KBM-7 (cell line): ENCODE measurements at regions not wholly inside any gene's neighbourhood (a gene's known extent, or its start where the extent isn't known, plus 50 kb on each side); places are given as distances from the start of the nearest gene placed in this dataset.

Experiments
- DNase-seq: peaks from one replicate; pipeline ENCODE4 v3.0.0-alpha.2; 2015
- in situ Hi-C: fragments of 300-500 bp; cut with MboI; formaldehyde crosslinking; loops from 2 replicates; pipeline ENCODE4 v1.14.3; 2020; ENCODE audit warnings: low sequenced_read_pairs, low pct_unique_long_range_greater_than_20kb, mixed read lengths

DNA sequence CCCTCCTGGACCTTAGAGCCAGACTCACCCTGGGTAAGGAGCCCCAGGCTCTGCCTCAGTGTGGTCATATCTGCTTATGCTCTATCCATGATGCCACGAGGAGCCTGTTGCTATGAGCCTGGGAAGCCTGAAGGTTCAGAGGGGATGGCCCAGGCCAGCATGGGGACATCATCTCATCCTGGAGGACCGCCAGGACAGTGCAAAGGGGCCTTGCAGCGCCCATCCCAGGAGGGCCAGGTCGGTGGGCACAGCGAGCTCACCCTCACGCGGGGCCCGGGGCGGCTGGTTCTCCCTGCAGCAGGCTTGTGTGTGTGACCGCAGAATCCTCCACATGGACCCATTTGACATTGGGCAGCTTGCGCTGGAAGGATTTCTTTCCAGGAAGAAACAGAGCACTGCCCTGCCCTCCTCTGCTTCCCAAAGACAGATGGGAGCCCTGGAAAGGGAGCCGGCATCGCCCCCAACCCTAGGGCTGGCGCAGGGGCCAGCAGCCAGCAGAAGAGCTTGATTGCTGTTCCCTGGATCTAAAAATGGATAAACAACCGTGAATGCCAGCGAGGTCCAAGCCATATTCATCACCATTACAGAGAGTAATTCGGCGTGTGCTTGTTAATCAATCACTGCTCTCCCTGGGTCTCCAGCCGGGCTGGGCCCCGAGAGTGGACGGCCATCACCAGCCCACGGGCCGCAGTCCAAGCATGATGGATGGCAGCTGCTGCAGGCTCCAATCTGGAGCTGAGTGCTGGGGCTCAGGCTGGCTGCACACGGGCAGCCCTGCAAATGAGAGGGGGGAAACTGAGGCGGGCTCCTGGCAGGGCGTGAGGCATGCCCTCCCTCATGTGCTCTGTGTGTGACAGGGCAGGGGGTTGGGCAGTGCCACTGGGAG lies 739.7 kb downstream of the BRD1 start:
- in situ Hi-C loops: no loop called here
- no peak for DNase-seq

DNA sequence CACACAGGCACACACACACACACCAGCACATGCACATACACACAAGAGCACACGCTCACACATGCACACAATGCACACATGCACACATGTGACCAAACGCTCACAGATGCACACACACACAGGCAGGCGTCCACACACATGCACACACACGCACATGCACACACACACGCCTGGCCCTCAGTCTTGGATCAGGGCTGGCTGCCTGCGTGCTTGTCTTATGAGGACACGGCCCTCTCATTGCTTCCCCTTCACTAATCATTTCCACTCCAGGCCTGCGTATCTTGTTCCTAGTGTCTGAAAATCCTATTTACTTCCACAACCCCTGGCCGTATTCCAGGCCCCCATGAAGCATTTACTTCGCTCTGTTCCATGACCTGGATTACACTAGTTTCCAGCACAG lies 740.5 kb downstream of the BRD1 start:
- in situ Hi-C loops: no loop called here
- DNase-seq: no peak

DNA sequence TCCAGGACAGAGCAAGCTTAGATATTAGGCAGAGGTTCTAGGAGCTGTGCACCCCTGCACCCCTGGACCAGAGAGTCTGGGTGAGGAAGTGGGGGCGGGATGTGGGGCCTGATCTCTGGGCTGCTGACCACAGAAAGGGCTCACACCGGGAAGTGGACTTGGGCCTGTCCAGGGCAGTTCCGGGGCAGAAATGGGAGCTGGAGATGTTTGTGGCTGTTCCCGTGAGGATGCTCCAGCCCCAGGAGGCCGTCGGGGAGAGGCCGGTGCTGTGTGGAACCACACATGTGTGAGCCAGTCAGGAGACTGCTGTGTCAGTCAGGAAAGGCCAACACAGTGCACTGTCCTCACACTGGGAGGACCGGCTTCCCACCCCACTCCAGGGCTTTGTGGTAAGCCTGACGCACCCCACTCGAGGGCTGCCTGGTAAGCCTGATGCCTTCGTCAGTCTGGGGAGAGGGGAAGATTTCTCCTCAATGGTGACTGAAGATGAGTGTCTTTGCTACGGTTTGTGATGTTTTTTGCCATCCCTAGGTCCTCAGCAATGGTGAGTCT lies 741.0 kb downstream of the BRD1 start:
- DNase-seq: no peak
- in situ Hi-C loops: no loop called here

DNA sequence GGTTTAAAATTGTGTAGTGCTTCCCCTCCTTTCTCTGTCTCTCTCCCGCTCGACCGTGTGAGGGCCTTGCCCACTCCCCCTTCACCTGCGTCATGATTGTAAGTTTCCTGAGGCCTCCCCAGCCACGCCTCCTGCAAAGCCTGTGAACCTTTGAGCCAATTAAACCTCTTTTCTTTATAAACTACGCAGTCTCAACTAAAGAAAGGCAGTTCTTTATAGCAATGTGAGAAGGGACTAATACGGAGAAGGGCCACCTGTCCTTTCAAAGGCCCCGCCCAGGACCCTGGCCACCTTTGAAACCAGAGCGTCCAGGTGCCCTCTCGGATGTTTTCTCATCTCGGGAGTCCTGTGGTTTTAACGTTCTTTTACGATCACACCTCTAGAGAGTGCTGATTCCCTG lies 741.5 kb downstream of the BRD1 start:
- no peak for DNase-seq
- in situ Hi-C loops: no loop called here

DNA sequence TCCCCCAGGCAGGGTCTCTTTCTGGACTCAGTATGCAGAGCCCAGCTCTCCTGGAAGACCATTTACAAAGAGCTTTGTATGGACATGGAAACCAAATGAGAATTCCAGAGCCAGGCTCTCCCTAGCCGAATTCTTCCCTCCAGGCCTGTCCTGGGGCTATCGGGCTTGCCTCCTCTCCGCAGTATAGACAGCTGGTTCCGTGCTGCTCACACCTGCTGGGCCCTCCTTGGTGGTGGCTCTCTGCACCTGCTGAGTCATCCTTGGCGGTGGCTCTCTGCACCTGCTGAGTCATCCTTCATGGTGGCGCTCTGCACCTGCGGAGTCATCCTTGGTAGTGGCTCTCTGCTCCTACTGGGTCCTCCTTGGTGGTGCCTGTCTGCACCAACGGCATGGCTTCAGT lies 743.5 kb downstream of the BRD1 start:
- DNase-seq: no peak
- in situ Hi-C loops: no loop called here

DNA sequence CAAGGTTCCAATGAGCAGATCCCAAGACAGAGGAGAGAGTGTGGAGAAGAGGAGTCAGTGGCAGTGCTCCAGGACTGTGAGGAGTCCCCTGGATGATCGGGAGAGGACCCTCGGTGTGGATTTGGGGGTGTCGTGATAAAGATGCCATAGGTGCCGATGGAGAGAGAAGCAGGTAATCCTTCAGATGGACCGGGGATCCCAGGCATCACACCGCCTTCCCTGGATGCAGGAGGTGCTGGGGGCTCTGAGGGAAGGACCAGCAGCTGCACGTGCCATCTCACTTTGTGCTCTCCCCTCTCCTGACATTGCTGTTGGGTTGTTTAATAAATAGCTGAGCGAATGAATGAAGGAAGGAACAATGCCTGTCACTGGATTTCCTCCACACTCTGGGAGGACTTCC lies 744.1 kb downstream of the BRD1 start:
- in situ Hi-C loops: no loop called here
- DNase-seq: no peak

DNA sequence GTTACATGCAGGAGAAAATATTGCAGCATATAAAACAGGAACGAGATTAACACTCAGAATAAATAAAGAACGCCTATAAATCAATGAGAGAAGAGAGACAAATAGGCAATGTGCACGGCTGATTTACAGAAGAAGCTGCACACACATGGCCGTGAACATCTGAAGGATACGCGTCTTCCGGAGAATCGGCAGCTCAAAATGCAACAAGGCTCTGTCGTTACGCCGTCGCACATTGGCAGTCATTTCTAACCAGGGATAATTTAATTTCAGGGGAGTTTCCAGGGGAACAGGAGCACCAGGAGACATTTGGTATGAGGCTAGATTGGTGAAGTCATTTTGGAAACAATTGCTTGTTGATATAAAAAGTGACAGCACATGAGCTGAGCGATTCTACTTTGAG lies 745.2 kb downstream of the BRD1 start:
- in situ Hi-C loops: no loop called here
- no peak for DNase-seq

DNA sequence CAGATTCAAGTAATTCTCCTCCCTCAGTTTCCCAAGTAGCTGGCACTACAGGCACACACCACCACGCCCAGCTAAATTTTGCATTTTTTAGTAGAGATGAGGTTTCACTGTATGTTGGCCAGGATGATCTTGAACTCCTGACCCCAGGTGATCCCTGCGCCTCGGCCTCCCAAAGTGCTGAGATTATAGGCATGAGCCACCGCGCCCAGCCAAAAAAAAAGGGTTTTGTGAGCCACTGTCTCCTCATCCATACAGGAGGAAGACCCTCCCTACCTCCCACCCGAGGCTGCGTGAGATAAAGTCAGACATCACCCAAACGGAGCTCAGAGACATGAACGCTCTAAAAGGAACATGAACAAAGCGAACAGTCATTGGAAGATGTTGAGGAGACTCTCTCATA lies 745.7 kb downstream of the BRD1 start:
- in situ Hi-C loops: no loop called here
- DNase-seq: no peak

DNA sequence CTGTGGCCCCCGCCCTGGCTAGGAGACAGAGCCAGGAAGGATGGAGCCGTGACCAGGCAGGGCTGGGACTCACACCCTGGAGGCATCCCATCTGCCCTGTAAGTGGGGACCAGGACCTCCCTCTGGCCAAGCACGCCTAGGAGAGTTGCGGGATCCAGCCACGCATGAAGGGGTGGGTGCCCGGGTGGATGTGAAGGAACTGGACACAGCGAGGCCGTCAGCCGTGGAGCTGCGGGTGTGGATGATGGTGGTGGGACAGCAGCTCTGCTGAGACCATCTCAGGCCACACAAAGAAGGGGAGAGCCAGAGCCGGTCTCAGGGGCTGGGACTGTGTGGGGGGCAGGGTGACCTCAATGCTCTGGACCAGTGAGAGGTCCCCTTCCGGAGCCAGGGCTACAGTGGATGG lies 746.4 kb downstream of the BRD1 start:
- no peak for DNase-seq
- in situ Hi-C loops: no loop called here

DNA sequence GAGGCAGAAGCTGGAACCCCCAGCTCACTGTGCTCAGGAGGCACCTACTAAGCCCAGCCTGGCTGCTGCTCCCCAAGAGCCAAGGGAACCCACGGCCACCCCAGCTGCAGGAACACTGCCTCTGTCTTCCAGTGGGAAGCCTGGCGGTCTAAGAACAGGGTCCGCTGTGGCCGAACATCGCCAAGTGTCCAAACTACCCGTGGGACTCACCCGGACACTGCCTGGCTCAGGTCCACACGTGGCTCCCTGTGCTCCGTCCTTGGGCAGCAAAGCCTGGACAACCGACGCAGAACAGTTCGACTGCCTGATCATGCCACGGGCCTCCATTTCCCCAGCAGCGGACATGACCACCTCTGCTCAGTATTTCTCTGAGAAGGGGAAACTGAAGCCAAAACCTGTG lies 747.0 kb downstream of the BRD1 start:
- in situ Hi-C loops: no loop called here
- no peak for DNase-seq

DNA sequence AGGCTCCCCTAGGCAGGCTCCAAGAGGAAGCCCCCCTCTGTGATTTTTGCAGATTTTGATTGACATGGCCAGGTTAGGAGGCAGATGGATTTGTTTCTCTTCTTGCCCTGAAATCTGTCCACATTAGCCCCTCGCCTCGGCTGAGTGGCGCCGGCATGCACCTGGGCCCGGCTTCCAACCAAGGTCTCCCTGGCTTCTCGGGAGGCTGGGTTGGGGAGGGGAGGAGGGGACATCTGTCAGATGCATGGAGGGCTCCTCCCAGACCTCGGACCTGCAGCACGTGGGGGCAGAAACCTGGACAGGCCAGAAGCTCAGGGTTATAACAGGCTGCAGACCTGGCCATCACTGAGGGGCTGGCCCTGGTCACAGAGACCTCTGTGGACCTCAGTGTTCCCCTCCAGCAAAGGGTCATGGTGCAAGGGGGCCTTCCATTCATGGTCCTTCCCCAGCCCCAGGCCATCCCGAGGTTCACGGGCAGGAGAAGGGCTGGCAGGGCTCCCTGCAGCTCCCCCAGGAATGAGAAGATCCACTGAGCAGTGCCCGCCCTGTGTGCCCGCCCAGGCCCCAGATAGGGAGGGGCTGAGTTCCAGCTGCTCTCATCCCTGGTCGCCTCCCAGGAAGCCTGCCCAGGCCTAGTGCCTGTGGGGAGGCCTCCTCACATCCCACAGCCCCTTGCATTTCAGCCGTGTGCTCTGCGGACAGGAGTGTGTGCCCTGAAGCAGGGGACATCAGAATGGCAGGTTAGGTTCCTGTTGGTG lies 747.8 kb downstream of the BRD1 start:
- in situ Hi-C loops: no loop called here
- DNase-seq: no peak

DNA sequence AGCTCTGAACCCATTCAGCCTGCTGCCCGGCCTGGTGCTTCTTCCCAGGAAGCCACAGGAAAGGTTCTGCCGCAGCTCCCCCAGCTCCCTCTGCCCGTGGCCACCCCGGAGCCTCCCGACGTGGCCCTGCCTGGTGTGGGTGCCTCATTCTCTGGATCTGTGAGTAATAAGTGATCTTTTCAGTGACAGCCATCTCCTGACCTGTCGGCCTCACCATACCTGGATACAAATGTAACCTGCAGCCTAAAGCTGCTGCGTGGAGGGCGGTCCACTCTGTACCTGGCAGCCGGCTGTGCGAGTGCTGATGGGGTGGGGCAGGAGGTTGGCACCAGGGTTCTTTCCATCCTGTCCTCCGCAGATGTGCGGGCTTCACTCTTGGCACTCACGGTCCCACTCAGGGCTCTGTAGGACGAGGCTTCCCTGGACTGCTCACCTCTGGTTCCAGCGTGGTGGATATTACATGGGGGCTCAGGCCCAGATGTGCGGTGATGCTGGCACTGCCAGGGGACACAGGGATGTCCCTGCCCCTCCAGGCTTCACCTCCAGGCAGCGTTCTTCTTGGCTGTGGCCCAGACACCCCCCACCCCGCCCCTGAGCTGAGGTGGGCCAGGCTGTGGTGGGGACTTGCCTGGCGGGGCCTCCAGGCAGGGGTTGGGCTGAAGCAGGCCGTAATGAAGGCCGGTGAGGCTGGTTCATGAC lies 748.5 kb downstream of the BRD1 start:
- in situ Hi-C loops: no loop called here
- no peak for DNase-seq

DNA sequence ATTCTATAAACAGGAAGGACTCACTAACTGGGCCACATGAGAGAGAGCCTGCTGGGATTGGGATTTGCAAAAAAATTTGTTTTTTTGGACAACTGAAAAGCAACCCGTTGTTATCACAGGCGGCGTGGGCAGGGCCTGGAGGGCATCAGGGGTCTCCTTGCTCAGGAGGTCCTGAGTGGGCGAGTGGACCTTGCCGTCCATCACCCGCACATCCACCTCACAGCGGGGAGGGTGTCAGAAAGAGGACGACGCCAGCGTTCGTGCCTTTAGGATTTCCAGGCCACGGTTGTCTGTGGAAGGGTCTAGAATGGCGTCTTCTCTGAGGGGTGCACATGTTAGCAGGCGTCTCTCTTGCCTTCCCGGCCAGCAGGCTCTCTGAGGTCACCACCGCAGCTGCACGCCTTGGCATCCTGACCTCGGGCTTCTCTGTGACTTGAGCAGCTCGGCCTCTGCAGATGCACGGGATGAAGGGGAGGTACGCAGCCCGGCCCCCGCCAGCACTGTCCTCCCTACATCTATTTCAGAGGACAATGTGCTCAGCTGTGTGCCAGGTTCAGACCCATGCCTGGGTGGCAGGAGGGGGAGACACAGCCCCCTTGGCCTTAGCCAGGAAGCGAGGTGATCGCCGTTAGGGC lies 749.5 kb downstream of the BRD1 start:
- no peak for DNase-seq
- in situ Hi-C loops: no loop called here

DNA sequence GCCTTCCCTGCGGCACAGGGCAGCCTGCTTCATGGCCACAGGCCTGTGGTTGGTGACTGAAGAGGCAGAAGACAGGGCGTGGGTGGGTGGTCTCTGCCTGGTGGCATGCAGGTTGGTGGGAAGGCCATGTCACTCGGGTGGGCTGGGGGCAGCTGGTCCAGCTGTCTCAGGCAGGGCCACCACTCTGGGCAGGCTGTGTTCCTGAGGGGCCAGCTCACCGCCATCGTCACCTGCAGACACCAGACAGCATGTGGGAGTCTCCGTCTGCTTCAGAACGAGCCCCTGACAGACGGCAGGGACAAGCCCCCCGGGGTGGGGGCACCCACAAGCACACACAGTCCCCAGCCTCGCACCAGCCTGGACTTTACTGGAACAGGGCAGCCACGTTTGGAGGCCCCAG lies 750.1 kb downstream of the BRD1 start:
- no peak for DNase-seq
- in situ Hi-C loops: no loop called here

DNA sequence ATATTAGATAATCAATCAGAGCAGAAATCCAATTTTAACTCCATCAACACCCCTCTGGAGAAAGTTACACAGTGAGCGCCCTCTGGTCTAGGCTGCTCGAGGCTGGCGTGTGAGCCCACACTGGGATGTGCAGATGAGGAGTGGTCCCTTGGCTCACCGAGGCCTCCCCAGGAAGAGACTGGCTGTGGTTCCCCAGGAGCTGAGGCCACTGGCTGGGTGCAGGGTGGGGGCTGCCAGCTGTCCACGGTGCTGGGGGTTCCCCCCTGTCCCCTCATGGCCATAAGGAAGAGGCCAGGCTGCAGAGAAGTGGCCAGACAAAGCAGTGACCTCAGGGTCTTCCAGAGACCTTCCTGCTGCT lies 750.7 kb downstream of the BRD1 start:
- in situ Hi-C loops: no loop called here
- no peak for DNase-seq

DNA sequence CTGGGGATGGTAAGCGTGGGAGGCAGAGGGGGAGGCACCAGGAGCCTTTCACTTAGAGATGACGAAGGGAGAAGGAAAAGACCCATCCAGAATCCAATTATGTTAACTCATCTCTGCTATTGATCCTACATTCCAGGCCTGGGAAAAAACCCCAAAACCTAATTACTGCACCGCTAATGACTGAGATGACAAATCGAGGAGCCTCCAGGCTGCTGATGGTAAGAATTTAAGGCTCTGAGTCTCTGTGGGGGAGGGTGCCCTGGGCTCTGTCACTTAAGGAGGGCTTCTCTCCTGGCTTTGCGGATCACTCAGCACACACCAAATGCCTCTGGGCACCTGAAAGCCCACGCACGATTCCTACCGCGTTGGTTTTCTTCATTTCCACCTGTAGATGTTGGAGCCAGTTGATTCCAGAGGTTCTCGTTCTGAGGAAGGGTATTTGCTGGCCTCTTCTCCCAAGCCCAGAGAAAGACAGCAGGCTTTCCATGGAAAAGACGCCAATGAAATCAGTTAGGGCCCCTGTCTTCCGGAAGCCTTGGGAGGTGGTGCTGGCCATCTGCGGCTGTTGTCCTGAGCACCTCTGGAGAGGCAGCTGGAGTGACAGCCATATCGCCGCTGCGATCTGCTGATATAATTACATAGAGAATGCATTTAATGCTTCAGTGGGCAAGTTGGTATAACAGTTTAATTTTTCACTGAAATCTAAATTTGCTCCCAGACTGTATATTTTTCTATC lies 751.2 kb downstream of the BRD1 start:
- in situ Hi-C loops: no loop called here
- DNase-seq: no peak

DNA sequence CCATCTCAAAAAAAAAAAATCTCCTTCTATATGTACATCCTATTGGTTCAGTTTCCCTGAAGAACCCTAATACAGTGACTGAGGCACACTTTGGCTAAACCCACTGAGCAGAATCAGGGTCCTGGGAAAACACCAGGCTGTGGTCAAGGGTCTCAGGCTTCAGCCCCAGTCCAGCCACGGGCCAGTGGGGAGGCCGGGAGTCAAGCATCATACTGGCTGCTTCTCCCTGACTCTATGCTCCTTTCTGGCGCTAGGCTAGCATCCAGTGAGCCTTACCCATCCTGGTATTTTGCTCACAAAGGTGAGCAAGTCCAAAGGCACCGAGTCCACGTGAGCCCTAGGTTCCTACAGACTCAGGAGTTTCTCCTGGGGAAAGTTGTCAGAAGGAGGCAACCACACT lies 752.5 kb downstream of the BRD1 start:
- in situ Hi-C loops: no loop called here

DNA sequence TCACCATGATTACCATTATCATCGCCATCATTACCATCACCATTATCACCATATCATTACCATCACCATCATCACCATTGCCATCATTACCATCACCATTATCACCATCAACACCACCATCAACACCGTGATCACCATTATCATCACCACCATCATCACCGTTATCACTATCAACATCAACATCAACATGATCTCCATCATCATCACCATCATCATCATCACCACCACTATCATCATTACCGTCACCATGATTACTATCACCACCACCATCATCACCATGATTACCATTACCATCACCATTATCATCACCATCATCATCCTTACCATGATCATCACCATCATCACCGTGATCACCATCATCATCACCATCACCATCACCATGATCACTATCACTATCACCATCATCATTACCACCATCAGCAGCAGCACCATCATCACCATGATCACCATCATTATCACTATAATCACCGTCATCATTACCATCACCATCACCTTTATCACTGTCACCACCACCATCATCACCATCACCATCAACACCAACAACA lies 753.7 kb downstream of the BRD1 start:
- in situ Hi-C loops: no loop called here
- DNase-seq: no peak

More for the DNA sequence above, 752.5 kb downstream of the BRD1 start:
- DNase-seq: no peak
